Activated naive CD8-positive, alpha-beta T cell treated with anti-CD3 and anti-CD28 coated beads, Interleukin-2, amount 50 U/mL, for 16 hours (primary cell): ENCODE measurements at regions not wholly inside any gene's neighbourhood (a gene's known extent, or its start where the extent isn't known, plus 50 kb on each side); places are given as distances from the start of the nearest gene placed in this dataset.

Experiments
- DNase-seq: peaks from one replicate; pipeline ENCODE4 v3.0.0-alpha.2; 2020; ENCODE audit warnings: low read depth, low spot score

GRCh38 chr14:25102788-25103187 is 52.8 kb upstream of the STXBP6 start:
- DNase-seq, result no peak

GRCh38 chr14:25101276-25101675 is 51.3 kb upstream of the STXBP6 start:
- DNase-seq, result no peak
